Caco-2 (cell line): ENCODE measurements at regions not wholly inside any gene's neighbourhood (a gene's known extent, or its start where the extent isn't known, plus 50 kb on each side); places are given as distances from the start of the nearest gene placed in this dataset.

ENCODE experiments used
- BruUV-seq: library from RNA; stranded (reverse); fragments of 400-500 nt; replicated peaks from 2 replicates; lab custom pipeline; 2021; lab: Mats Ljungman, UMichigan
- CTCF ChIA-PET: fragments of 300-600 bp; sonication (Branson Sonifier 250); formaldehyde crosslinking; loops from one replicate; lab custom pipeline; 2022; ENCODE audit warnings: antibody characterized with exemption; lab: Charles Lee
- POLR2A ChIA-PET: fragments of 300-600 bp; sonication (Branson Sonifier 250); formaldehyde crosslinking; loops from one replicate; lab custom pipeline; 2022; ENCODE audit warnings: antibody characterized with exemption; lab: Charles Lee
- DNase-seq, 2 experiments: peaks; one replicate each; pipeline versions ENCODE4 v3.0.0 to v3.0.0-alpha.2; 2020 to 2022
- H3K27me3 ChIP-seq: replicated peaks from 2 replicates; pipeline ENCODE4 v1.6.0; 2011; ENCODE audit warnings: low read length; ENCODE audit not compliant: control insufficient read depth, insufficient read depth
- H3K36me3 ChIP-seq: 2 replicates; pipeline ENCODE4 v1.5.1; 2011; ENCODE audit warnings: low read length; ENCODE audit not compliant: control insufficient read depth, insufficient read depth
- H3K4me1 ChIP-seq: fragments of 250-450 bp; sonication (Bioruptor Pico); 2 replicates; pipeline ENCODE4 v1.5.1; 2020; ENCODE audit warnings: mild to moderate bottlenecking
- H3K4me3 ChIP-seq: 2 replicates; pipeline ENCODE4 v1.5.1; 2011; ENCODE audit warnings: low read depth, mild to moderate bottlenecking, control low read depth, low read length
- H3K9me3 ChIP-seq: fragments of 250-450 bp; sonication (Bioruptor Pico); 2 replicates; pipeline ENCODE4 v1.5.1; 2020; ENCODE audit warnings: mild to moderate bottlenecking, moderate library complexity
- H3K27ac Mint-ChIP-seq: one replicate; pipeline ENCODE4 v1.8.0; 2022; ENCODE audit warnings: mixed read lengths; ENCODE audit not compliant: unreplicated experiment
- H3K27me3 Mint-ChIP-seq: one replicate; pipeline ENCODE4 v1.8.0; 2022; ENCODE audit warnings: mixed read lengths; ENCODE audit not compliant: insufficient read depth, unreplicated experiment
- H3K36me3 Mint-ChIP-seq: one replicate; pipeline ENCODE4 v1.8.0; 2022; ENCODE audit warnings: mild to moderate bottlenecking, mixed read lengths; ENCODE audit not compliant: insufficient read depth, unreplicated experiment
- H3K4me1 Mint-ChIP-seq: one replicate; pipeline ENCODE4 v1.8.0; 2022; ENCODE audit warnings: low read depth, mixed read lengths; ENCODE audit not compliant: unreplicated experiment
- H3K4me3 Mint-ChIP-seq: one replicate; pipeline ENCODE4 v1.8.0; 2022; ENCODE audit warnings: mild to moderate bottlenecking, moderate library complexity, mixed read lengths; ENCODE audit not compliant: unreplicated experiment
- H3K9me3 Mint-ChIP-seq: one replicate; pipeline ENCODE4 v1.8.0; 2022; ENCODE audit warnings: mixed read lengths; ENCODE audit not compliant: unreplicated experiment
- intact Hi-C: fragments of 100-400 bp; cut with micrococcal nuclease; formaldehyde crosslinking; loops from one replicate; pipeline ENCODE4 v1.10.0; 2022; ENCODE audit not compliant: unreplicated experiment
- TF ChIP-seq, protein P1 (sequence below), 2 experiments: fragments of 200-600 bp in 1 of 2; IDR thresholded peaks; 1 replicate in 1 of 2; 2 replicates in 1 of 2; pipeline versions ENCODE4 v1.5.1 to v1.8.0; 2011 to 2022; ENCODE audit warnings: antibody characterized with exemption in 1 of 2, control low read depth in 1 of 2, inconsistent platforms in 1 of 2, low read depth in 1 of 2, low read length in 1 of 2, mild to moderate bottlenecking in 1 of 2, moderate library complexity in 1 of 2; ENCODE audit not compliant: insufficient read depth in 1 of 2, severe bottlenecking in 1 of 2, unreplicated experiment in 1 of 2

DNA sequence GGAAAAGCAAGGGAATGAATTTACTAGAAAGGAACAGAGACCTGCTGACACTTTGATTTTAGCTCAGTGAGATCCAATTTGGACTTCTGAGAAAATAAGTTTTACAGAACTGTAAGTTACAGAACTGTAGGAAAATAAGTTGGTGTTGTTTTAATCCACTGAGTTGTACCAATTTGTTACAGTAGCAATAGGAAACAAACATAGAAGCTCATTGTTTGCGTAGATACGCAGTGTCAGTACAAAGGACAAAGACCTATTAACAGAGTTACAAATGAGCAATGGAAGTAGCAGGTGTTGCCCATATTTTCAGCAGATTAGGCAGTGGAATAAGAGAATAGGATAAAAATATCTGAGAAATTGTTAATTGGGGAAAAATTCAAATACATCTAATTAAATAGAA, 385.8 kb upstream of the CNTN6 start:
- TF ChIP-seq, protein P1, sequence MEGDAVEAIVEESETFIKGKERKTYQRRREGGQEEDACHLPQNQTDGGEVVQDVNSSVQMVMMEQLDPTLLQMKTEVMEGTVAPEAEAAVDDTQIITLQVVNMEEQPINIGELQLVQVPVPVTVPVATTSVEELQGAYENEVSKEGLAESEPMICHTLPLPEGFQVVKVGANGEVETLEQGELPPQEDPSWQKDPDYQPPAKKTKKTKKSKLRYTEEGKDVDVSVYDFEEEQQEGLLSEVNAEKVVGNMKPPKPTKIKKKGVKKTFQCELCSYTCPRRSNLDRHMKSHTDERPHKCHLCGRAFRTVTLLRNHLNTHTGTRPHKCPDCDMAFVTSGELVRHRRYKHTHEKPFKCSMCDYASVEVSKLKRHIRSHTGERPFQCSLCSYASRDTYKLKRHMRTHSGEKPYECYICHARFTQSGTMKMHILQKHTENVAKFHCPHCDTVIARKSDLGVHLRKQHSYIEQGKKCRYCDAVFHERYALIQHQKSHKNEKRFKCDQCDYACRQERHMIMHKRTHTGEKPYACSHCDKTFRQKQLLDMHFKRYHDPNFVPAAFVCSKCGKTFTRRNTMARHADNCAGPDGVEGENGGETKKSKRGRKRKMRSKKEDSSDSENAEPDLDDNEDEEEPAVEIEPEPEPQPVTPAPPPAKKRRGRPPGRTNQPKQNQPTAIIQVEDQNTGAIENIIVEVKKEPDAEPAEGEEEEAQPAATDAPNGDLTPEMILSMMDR (IDR thresholded peaks at IDR 0.05; ENCODE audit: insufficient read depth in 1 of 2, low read depth in 1 of 2, low read length in 1 of 2, severe bottlenecking in 1 of 2, unreplicated experiment in 1 of 2), result no peak
- no peaks in the 10 kb centered on the region for H3K9me3 Mint-ChIP-seq
- ChIA-PET CTCF (no interaction called here), POLR2A (interaction anchor here (0.6 kb wide), 1 partner anchor 306 kb away, joined by 9 read pairs; no protein-coding TSS in a partner anchor)
- Histone ChIP-seq H3K27me3 (no peaks in the 10 kb centered on the region), H3K36me3 (no peaks in the 10 kb centered on the region), H3K4me1 (no peaks in the 10 kb centered on the region), H3K9me3 (no peaks in the 10 kb centered on the region), H3K4me3 (no peak overlapping the region)
- H3K4me3 Mint-ChIP-seq, result no peak overlapping the region
- no peak overlapping the region for H3K27ac Mint-ChIP-seq
- H3K36me3 Mint-ChIP-seq, result no peaks in the 10 kb centered on the region
- H3K27me3 Mint-ChIP-seq, result peaks cover 2% of the 10 kb centered on the region
- intact Hi-C loops, result no loop called here
- H3K4me1 Mint-ChIP-seq, result no peaks in the 10 kb centered on the region
- DNase-seq, result no peak
- BruUV-seq, result no TSS peak

GRCh38 chr3:713006-713621, 379.7 kb upstream of the CNTN6 start:
- Histone ChIP-seq H3K36me3 (no peaks in the 10 kb centered on the region), H3K9me3 (no peaks in the 10 kb centered on the region), H3K4me1 (no peaks in the 10 kb centered on the region), H3K27me3 (no peaks in the 10 kb centered on the region), H3K4me3 (no peak overlapping the region)
- Mint-ChIP-seq H3K9me3 (no peaks in the 10 kb centered on the region), H3K27me3 (peaks cover 2% of the 10 kb centered on the region), H3K36me3 (no peaks in the 10 kb centered on the region), H3K4me1 (no peaks in the 10 kb centered on the region), H3K27ac (no peak overlapping the region), H3K4me3 (no peak overlapping the region)
- CTCF ChIA-PET, result no interaction called here
- BruUV-seq, result no TSS peak
- intact Hi-C loops, result no loop called here
- no peak for DNase-seq
- POLR2A ChIA-PET, result no interaction called here
- TF ChIP-seq, protein P1 (IDR thresholded peaks at IDR 0.05; ENCODE audit: insufficient read depth in 1 of 2, low read depth in 1 of 2, low read length in 1 of 2, severe bottlenecking in 1 of 2, unreplicated experiment in 1 of 2), result no peak

GRCh38 chr3:713947-714620, 378.7 kb upstream of the CNTN6 start:
- TF ChIP-seq, protein P1 (IDR thresholded peaks at IDR 0.05; ENCODE audit: insufficient read depth in 1 of 2, low read depth in 1 of 2, low read length in 1 of 2, severe bottlenecking in 1 of 2, unreplicated experiment in 1 of 2), result no peak

More at GRCh38 chr3:713947-714620, 378.7 kb upstream of the CNTN6 start:
- H3K9me3 ChIP-seq, result no peaks in the 10 kb centered on the region
- intact Hi-C loops, result no loop called here
- H3K27me3 Mint-ChIP-seq, result peaks cover 2% of the 10 kb centered on the region
- no peaks in the 10 kb centered on the region for H3K36me3 Mint-ChIP-seq
- no peak overlapping the region for H3K4me3 Mint-ChIP-seq
- no peak overlapping the region for H3K27ac Mint-ChIP-seq
- H3K4me1 ChIP-seq, result no peaks in the 10 kb centered on the region
- H3K4me1 Mint-ChIP-seq, result no peaks in the 10 kb centered on the region
- no peaks in the 10 kb centered on the region for H3K27me3 ChIP-seq
- H3K9me3 Mint-ChIP-seq, result no peaks in the 10 kb centered on the region
- ChIA-PET CTCF (no interaction called here), POLR2A (no interaction called here)
- no peak overlapping the region for H3K4me3 ChIP-seq
- no peaks in the 10 kb centered on the region for H3K36me3 ChIP-seq
- no peak for DNase-seq
- no TSS peak for BruUV-seq
